GM12892 (cell line): ENCODE measurements at regions not wholly inside any gene's neighbourhood (a gene's known extent, or its start where the extent isn't known, plus 50 kb on each side); places are given as distances from the start of the nearest gene placed in this dataset.
"Not testable (repeated sequence)": the region's sequence is repeated elsewhere in the genome, so short reads cannot be mapped to it uniquely, and the experiment has no call there.

Experiments used
- POLR2A ChIP-seq: IDR thresholded peaks from 2 replicates; pipeline ENCODE4 v1.6.1; 2011; ENCODE audit warnings: low read depth, low read length, control low read depth
- POLR2AphosphoS5 ChIP-seq: IDR thresholded peaks from 2 replicates; pipeline ENCODE4 v1.6.1; 2011; ENCODE audit warnings: low read depth, low read length, control low read depth

GRCh38 chr6:57853745-57854407, 536.4 kb downstream of the PRIM2 start:
- TF ChIP-seq POLR2A, POLR2AphosphoS5: not testable (repeated sequence)
